GM21515 (cell line): ENCODE measurements at regions not wholly inside any gene's neighbourhood (a gene's known extent, or its start where the extent isn't known, plus 50 kb on each side); places are given as distances from the start of the nearest gene placed in this dataset.

Source experiments
- ATAC-seq: cut with Tn5 transposase; IDR thresholded peaks from one replicate; pipeline ENCODE4 v1.9.1; 2021; ENCODE audit not compliant: unreplicated experiment

DNA sequence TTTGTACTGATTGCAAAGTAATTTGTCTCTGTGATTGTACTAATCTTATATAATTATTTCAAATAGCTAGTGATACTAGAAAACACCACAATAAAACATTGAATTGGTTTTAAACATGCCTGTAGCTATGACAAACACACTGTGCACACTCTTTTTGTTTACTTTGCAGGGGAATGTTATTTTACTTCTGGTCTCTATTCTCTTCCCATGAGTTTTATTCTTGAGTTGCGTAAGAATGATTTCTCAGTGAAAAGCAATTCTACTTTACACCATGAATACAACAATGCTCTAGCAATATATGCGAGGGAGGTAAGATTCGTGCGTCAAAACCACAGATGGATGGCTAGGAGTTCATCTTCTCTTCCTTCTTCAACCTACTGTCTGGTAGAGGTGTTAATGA, 68.4 kb upstream of the PHACTR1 start:
- no peak for ATAC-seq

DNA sequence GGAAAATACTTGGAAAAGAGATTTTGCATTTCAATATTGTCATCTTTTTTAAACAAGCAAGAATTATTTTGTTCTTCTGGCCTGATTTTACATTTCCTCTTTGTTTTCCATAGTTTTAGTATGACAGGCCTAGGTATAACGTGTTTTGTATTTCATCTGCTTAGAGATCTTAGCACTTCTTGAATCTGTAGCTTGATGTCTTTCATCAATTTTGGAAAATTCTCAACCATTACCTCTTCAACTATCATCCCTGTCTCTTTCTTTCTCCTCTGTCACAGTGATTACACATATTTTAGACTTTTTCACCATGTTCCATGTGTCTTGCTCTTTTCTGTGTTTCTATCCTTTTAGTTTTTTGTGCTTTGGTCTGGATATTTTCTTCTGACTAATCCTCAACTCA, 67.2 kb upstream of the PHACTR1 start:
- no peak for ATAC-seq

DNA sequence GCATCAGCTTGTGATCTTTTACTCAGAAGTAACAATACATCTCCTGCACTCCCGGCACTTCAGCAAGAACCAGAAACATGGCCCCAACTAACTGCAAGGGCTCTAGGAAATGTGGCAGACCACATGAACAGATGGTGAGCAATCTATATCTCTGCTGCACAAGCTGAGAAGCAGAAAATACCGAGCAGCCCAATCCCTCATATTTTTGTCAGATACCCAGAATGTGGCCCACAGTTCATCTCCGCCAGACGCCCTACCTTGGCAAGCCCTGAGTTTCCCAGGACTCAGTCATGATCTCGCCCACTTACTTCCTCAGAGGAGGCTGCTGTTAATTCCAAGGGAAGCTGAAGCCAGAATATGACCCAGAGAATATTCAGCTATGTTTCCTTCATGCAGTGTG, 63.1 kb upstream of the PHACTR1 start:
- no peak for ATAC-seq

- ATAC-seq: no peak
These were observed 62.5 kb upstream of the PHACTR1 start for GRCh38 chr6:12654107-12654506.

DNA sequence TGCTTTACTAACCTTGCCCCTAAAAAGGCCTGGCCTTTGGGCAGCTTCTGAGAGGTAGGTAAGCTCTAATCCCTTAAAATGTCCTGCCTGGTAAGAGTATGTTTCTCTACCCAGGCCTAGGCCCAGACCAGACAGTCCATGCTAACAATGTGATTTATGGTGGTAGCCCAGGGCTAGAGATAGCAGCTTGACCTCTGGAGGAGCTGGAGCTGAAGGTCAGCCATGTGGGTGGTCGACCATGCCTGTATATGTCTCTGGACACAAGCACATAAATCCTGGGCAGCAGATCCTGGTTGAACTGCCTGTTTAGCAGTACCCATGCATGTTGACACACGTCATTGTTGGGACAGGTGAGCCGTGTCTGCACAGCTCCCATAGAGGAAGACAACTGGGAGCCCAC, 62.1 kb upstream of the PHACTR1 start:
- no peak for ATAC-seq

DNA sequence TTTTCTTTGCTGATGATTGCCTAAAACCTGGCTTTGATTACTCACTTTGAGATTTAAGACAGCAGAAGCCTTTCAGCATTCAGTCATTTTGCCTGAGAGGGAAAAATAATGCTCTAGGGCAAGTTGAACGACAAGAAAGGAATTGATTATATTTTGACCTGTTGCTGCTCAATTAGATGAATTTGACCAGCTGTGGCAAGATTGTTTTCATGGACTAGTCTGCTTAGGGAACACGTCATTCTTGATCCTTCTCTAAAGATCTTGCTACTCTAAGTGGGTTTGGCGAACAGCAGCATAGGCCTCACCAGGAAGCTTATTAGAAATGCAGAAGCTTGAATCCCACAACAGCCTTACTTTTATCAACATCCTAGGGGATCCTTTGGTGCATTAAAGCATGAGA, 59.7 kb upstream of the PHACTR1 start:
- no peak for ATAC-seq

DNA sequence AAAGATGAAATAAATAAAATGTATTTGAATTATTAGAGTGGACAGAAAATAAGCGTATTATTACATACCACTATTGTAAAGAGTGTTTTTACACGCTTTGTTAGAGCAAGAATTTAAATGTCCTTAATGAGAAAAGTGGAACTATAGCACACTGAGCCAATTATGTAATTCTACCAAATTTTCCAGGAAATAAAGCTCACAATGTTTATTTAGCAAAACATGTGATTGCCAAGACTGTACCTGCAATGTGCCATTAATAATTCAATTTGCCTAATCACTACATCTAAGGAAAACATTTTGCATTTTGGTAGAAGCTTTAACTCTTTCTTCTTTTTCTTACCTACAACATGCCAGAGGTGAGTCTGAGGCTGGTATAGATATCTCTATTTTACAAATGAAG, 58.7 kb upstream of the PHACTR1 start:
- no peak for ATAC-seq

- ATAC-seq: no peak
These were observed 55.0 kb upstream of the PHACTR1 start for GRCh38 chr6:12661432-12662089.
